ENCODE measurements at regions not wholly inside any gene's neighbourhood (a gene's known extent, or its start where the extent isn't known, plus 50 kb on each side); places are given as distances from the start of the nearest gene placed in this dataset.

DNA sequence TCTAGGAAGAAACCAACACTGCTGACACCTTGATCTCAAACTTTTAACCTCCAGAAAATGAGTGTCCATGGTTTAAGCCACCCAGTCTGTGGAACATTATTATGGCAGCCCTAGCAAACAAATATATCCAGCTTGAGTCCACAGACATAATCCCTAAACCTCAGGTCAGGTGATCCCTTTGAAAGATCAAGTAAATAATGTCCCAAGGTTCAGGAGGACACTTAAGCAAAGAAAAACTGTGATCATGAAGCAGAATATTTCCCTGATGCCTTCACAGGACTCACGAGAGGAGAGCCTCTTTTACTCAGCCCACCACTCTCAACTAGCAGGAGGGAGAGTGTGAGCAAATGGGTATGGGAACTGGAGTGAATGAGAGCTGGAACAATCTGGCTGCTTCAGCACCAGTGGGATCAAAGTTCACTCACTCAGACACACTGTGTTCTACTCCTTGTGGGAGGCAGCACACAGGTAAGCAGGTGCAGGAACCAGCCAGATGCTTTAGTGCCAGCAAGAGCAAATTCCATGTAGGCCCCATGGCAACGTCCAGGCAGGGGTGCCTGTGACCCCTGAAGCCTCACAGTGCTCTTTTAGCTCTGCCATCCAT is 608.4 kb downstream of the RAB28 start (continued):
- TF ChIP-seq, protein P1, sequence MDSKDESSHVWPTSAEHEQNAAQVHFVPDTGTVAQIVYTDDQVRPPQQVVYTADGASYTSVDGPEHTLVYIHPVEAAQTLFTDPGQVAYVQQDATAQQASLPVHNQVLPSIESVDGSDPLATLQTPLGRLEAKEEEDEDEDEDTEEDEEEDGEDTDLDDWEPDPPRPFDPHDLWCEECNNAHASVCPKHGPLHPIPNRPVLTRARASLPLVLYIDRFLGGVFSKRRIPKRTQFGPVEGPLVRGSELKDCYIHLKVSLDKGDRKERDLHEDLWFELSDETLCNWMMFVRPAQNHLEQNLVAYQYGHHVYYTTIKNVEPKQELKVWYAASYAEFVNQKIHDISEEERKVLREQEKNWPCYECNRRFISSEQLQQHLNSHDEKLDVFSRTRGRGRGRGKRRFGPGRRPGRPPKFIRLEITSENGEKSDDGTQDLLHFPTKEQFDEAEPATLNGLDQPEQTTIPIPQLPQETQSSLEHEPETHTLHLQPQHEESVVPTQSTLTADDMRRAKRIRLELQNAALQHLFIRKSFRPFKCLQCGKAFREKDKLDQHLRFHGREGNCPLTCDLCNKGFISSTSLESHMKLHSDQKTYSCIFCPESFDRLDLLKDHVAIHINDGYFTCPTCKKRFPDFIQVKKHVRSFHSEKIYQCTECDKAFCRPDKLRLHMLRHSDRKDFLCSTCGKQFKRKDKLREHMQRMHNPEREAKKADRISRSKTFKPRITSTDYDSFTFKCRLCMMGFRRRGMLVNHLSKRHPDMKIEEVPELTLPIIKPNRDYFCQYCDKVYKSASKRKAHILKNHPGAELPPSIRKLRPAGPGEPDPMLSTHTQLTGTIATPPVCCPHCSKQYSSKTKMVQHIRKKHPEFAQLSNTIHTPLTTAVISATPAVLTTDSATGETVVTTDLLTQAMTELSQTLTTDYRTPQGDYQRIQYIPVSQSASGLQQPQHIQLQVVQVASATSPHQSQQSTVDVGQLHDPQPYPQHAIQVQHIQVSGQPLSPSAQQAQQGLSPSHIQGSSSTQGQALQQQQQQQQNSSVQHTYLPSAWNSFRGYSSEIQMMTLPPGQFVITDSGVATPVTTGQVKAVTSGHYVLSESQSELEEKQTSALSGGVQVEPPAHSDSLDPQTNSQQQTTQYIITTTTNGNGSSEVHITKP (CRISPR knock-in tag; IDR thresholded peaks at IDR 0.05; ENCODE audit: low read depth), result no peak; the same call in 1 of the 2 replicates
- no peak for TF ChIP-seq AHR (CRISPR knock-in tag; IDR thresholded peaks at IDR 0.05)
- no peak for TF ChIP-seq SNAI1 (CRISPR knock-in tag; IDR thresholded peaks at IDR 0.05; ENCODE audit: borderline replicate concordance)
- no peak for TF ChIP-seq SOX5 (CRISPR knock-in tag; IDR thresholded peaks at IDR 0.05; ENCODE audit: borderline replicate concordance)
- TF ChIP-seq YEATS4 (CRISPR knock-in tag; IDR thresholded peaks at IDR 0.05; ENCODE audit: borderline replicate concordance), result no peak
- TF ChIP-seq, protein P2, sequence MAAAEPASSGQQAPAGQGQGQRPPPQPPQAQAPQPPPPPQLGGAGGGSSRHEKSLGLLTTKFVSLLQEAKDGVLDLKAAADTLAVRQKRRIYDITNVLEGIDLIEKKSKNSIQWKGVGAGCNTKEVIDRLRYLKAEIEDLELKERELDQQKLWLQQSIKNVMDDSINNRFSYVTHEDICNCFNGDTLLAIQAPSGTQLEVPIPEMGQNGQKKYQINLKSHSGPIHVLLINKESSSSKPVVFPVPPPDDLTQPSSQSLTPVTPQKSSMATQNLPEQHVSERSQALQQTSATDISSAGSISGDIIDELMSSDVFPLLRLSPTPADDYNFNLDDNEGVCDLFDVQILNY (CRISPR knock-in tag; conservative IDR thresholded peaks at IDR 0.05), result no peak
- TF ChIP-seq, protein P3, sequence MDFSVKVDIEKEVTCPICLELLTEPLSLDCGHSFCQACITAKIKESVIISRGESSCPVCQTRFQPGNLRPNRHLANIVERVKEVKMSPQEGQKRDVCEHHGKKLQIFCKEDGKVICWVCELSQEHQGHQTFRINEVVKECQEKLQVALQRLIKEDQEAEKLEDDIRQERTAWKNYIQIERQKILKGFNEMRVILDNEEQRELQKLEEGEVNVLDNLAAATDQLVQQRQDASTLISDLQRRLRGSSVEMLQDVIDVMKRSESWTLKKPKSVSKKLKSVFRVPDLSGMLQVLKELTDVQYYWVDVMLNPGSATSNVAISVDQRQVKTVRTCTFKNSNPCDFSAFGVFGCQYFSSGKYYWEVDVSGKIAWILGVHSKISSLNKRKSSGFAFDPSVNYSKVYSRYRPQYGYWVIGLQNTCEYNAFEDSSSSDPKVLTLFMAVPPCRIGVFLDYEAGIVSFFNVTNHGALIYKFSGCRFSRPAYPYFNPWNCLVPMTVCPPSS (IDR thresholded peaks at IDR 0.05), result no peak
- TF ChIP-seq ZNF101 (CRISPR knock-in tag; IDR thresholded peaks at IDR 0.05; ENCODE audit: borderline replicate concordance, low read depth), result no peak
- TF ChIP-seq SATB2 (CRISPR knock-in tag; IDR thresholded peaks at IDR 0.05), result no peak
- TF ChIP-seq NR2F2 (IDR thresholded peaks at IDR 0.05; ENCODE audit: borderline replicate concordance, low read depth), result peak; percentile 48; the same call in 1 of the 2 replicates
- TF ChIP-seq, protein P4, sequence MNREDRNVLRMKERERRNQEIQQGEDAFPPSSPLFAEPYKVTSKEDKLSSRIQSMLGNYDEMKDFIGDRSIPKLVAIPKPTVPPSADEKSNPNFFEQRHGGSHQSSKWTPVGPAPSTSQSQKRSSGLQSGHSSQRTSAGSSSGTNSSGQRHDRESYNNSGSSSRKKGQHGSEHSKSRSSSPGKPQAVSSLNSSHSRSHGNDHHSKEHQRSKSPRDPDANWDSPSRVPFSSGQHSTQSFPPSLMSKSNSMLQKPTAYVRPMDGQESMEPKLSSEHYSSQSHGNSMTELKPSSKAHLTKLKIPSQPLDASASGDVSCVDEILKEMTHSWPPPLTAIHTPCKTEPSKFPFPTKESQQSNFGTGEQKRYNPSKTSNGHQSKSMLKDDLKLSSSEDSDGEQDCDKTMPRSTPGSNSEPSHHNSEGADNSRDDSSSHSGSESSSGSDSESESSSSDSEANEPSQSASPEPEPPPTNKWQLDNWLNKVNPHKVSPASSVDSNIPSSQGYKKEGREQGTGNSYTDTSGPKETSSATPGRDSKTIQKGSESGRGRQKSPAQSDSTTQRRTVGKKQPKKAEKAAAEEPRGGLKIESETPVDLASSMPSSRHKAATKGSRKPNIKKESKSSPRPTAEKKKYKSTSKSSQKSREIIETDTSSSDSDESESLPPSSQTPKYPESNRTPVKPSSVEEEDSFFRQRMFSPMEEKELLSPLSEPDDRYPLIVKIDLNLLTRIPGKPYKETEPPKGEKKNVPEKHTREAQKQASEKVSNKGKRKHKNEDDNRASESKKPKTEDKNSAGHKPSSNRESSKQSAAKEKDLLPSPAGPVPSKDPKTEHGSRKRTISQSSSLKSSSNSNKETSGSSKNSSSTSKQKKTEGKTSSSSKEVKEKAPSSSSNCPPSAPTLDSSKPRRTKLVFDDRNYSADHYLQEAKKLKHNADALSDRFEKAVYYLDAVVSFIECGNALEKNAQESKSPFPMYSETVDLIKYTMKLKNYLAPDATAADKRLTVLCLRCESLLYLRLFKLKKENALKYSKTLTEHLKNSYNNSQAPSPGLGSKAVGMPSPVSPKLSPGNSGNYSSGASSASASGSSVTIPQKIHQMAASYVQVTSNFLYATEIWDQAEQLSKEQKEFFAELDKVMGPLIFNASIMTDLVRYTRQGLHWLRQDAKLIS (CRISPR knock-in tag; IDR thresholded peaks at IDR 0.05), result no peak
- no peak for TF ChIP-seq ZNF670 (CRISPR knock-in tag; IDR thresholded peaks at IDR 0.05; ENCODE audit: borderline replicate concordance)
- TF ChIP-seq GZF1 (CRISPR knock-in tag; IDR thresholded peaks at IDR 0.05), result no peak
- no peak for TF ChIP-seq ELF1 (CRISPR knock-in tag; IDR thresholded peaks at IDR 0.05)
- TF ChIP-seq GPN1 (CRISPR knock-in tag; IDR thresholded peaks at IDR 0.05; ENCODE audit: borderline replicate concordance), result no peak

Measured in HepG2 (cell line).